GM19351 (cell line): ENCODE measurements at regions not wholly inside any gene's neighbourhood (a gene's known extent, or its start where the extent isn't known, plus 50 kb on each side); places are given as distances from the start of the nearest gene placed in this dataset.

Source experiments
- ATAC-seq: cut with Tn5 transposase; IDR thresholded peaks from one replicate; pipeline ENCODE4 v1.9.1; 2021; ENCODE audit warnings: mild to moderate bottlenecking, moderate library complexity; ENCODE audit not compliant: unreplicated experiment

- ATAC-seq: no peak
These were observed 200.2 kb upstream of the ID4 start for GRCh38 chr6:19637010-19637409.

DNA sequence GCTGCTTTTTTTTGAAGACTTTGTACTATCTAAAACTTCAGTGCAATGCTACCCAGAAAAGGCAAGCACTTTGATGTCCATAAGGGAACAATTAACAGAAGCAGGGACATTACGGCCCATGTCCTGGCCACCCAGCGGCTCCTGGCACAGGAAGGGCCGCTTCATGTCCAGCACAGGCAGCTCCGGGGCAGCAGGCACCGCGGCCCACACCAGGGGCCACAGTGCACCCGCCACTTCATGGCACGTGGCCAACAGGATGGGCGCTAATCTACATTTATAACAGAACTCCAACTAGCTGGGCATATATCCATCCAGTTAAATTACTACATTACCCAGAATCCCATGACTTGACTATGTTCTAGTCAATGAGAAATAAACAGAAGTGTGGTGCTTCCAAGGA, 198.2 kb upstream of the ID4 start:
- ATAC-seq: no peak

- no peak for ATAC-seq
These were observed 193.9 kb upstream of the ID4 start for GRCh38 chr6:19643287-19643686.

DNA sequence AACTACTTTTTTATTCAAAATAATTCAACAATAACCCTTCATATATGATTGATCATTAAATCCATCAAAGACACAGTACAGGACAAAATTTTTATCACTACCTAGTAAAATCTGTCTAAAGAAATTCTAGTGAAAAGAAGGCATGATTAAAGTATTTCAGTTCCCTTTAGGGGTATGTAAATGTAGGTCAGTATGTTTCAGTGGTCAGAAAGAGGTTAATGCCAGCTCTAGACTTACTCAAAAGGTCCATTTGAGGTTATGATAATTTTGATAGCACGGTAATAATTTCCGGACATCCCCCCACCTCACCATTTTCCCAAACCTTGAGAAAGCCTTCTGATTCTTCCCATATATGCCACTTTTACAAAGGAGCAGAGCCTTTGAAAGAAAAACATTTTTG, 193.5 kb upstream of the ID4 start:
- no peak for ATAC-seq

DNA sequence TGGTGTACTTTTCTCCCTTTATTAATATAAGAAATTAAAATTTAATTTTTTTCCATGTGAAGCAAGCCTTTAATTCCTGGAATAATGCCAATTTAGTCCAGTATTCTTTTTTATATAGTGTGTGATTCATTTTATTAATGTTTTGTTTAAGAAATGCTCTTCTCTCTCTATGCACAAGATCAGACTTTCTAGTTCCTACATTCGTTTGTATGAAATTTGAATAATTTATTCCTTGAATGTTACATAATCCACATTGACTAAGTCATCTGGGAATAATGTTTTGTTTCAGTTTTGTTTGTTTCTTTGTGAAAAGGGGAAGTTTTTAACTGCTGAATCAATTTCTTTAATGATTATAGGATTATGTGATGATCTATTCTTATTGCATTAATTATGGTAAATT, 181.4 kb upstream of the ID4 start:
- no peak for ATAC-seq

- ATAC-seq: no peak
These were observed 176.9 kb upstream of the ID4 start for GRCh38 chr6:19660123-19660910.

- no peak for ATAC-seq
These were observed 174.3 kb upstream of the ID4 start for GRCh38 chr6:19662911-19663310.

- ATAC-seq: no peak
These were observed 173.7 kb upstream of the ID4 start for GRCh38 chr6:19663479-19663878.

DNA sequence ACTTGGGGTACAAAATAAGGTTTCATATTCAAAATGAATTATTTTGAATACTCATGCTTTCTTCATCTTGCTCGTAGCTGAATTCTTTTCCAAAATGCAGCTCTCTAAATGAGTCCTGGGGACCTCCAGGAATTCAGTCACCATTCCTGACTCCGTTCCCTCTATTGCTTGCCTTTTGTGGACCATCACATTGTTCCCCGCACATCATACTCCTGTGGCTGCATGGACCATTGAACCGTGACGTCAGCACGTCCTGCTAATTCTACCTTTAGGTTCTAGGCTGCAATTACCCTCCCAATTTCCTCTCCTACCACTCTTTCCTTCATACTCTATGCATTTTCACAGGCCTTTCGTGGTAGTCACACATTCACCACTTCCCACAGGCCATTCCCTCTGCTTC, 173.1 kb upstream of the ID4 start:
- no peak for ATAC-seq

- ATAC-seq: no peak
These were observed 172.1 kb upstream of the ID4 start for GRCh38 chr6:19664878-19665612.

DNA sequence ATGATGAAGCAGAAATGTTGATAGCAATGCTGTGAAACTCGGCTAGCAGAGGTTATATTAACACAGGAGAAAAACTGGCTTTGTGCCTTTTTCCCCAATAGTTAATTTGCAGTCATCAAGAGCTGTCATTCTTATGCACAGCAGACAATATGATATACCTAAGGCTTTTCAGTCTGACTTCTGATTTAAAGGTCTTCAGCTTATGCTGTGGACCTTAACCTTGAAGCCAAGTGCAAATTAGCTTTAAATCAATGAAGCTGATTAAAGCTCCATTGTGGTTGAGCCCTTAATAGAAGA, 171.6 kb upstream of the ID4 start:
- no peak for ATAC-seq

DNA sequence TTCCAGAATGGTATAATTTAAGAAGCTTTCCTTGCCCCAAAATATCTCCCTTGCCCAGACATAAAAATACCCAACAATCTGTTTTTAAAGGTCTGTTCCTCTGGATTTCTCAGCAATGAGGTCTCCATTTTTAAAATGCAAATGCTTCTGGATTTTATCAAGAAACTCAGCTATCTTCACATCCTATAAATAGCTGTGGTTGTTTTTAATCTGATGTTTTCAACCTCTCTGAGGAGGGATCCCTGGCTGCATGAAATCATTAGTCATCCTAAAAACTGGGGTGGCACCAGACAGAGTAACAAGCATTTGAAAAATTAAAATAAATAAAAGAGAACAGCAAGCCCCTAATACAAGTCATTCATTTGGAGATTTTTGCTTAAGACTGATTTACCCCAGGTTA, 168.5 kb upstream of the ID4 start:
- ATAC-seq: no peak

DNA sequence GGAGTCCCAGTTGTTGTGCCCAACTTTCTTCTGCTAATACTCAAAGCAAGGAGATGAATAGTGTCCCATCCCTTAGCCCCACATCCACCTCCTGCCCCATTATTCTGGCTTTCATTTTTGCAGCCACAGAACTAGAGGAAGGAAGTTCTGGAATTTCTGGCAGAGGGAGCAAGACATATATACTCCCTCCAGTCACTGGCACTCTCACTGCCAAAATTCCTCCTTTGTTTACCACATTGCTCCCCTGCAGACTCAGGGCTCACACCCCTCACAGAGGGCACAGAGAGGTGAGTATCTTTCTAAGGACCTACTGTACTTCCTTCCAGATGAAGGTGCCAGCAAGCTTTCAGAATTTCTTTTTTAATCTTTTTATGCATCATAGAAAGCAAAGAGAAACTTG, 168.0 kb upstream of the ID4 start:
- no peak for ATAC-seq

- ATAC-seq: no peak
These were observed 154.3 kb upstream of the ID4 start for GRCh38 chr6:19682859-19683258.

DNA sequence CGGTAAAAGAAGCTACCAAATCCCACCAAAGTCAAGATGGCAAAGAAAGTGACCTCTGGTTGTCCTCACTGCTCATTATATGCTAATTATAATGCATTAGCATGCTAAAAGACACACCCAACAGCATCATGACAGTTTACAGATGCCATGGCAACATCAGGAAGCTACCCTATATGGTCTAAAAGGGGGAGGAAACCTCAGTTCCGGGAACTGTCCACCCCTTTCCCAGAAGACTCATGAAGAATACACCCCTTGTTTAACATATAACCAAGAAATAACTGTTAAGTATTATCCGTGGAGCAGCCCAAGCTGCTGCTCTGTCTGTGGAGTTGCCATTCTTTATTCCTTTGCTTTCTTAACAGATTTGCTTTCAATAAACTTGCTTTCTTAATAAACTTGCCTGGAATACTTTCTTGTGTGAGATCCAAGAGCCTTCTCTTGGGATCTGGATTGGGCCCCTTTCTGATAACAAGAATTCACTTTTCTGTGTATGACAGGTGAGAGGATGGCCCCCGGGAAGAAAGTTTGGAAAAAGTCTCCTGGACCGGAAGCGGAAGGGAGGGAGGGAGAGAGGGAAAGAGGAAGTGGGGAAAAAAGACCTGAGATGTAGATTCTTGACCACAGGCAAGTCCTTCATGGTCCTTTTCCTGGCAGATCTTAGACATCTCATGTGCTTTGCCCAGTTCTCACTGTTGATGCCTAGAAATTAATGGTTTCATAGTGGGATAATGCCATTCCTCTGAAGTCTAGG, 146.7 kb upstream of the ID4 start:
- ATAC-seq: no peak

GRCh38 chr6:19691465-19692167, 145.6 kb upstream of the ID4 start:
- no peak for ATAC-seq

DNA sequence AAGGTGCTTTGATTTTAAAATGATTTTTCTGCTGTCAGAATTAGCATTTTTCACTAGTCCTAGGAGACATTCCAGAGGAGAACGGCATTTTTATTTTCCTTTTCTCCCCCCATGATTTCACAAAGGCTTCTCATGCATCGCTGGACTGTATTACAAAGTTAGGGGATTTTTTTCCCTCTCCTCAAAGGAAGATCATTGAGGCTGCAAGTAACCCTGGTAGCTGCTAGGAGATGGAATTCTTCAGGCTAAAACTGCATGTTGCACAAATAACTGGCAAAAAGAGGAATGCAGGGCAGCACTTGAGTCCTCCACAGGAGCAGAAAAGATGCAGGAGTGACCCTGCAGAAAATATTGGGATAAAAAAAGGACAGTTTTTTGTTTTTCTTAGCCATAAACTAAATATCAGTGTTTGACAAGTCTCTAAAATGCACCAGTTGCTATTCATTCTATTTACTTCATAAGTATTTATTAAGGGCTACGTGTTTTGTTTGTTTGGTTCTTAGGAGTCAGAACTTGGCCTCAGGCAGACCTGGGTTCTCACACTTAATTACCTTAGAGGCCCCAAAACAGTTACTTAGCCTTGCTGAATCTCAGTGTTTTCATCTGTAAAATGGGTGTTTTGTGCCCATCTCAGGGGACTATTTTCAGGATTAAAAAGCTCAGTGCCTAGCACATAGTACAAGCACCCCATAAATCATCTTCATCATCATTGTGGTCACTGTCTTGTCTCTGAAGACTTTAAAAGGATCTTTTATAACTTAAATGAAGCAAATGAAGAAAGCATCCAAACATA, 144.5 kb upstream of the ID4 start:
- no peak for ATAC-seq

DNA sequence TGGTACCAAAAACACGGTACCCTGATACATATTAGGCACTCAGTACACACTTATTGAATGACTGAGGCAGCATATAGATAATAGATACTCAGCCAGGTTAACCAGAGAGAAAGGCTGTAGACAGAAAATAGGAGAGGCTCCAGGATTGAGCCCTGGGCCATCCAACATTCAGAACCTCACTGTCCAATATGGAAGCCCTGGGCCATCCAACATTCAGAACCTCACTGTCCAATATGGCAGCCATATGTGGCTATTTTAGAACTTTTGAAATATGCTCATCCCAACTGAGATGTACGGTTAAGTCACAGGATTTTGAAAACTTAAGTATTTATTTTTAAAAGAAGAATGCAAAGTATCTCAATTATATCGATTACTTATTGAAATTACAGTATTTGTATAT, 142.5 kb upstream of the ID4 start:
- no peak for ATAC-seq

DNA sequence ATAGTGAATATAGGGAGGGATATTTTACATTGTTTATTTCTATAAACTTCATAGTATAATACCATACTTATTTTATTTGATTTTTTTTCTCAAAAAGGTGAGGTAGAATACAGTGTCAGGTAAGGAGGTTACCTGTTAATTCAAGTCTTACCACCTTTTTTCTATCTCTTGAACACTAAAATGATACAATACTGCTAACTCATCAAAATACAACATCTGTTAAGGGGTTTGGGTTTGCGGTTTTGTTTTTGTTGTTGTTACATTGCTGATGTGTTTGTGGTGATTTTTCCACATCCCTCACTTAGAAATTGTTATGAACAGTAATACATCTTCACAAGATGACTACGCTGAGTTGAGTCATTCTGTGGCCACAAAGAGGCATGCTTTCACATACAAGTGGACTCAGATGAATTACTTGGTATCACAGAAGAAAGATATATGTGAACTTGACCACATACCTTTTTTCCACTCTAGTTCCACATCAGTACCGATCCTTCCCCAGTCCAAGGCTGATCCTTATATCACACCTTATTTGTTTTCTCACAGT, 139.4 kb upstream of the ID4 start:
- no peak for ATAC-seq

- no peak for ATAC-seq
These were observed 137.2 kb upstream of the ID4 start for GRCh38 chr6:19699932-19700331.
